ENCODE measurements at regions not wholly inside any gene's neighbourhood (a gene's known extent, or its start where the extent isn't known, plus 50 kb on each side); places are given as distances from the start of the nearest gene placed in this dataset.

GRCh38 chr2:6072276-6072675, 380.1 kb downstream of the SOX11 start:
- ChIA-PET POLR2A (no interaction called here), CTCF (no interaction called here)
- DNase-seq (ENCODE audit: unreplicated experiment), result no peak
- no peak for TF ChIP-seq CTCF (IDR thresholded peaks at IDR 0.05; ENCODE audit: unreplicated experiment)
- Mint-ChIP-seq H3K36me3 (ENCODE audit: insufficient read depth, unreplicated experiment) (no peaks in the 10 kb centered on the region), H3K27me3 (ENCODE audit: insufficient read depth, unreplicated experiment) (no peaks in the 10 kb centered on the region), H3K27ac (ENCODE audit: low read depth, unreplicated experiment) (no peak overlapping the region), H3K4me3 (ENCODE audit: unreplicated experiment) (no peak overlapping the region), H3K9me3 (ENCODE audit: unreplicated experiment) (no peaks in the 10 kb centered on the region), H3K4me1 (ENCODE audit: insufficient read depth, unreplicated experiment) (no peaks in the 10 kb centered on the region)
- intact Hi-C loops (cut with micrococcal nuclease), result no loop called here
- no TSS peak for BruUV-seq (replicated peaks)

DNA sequence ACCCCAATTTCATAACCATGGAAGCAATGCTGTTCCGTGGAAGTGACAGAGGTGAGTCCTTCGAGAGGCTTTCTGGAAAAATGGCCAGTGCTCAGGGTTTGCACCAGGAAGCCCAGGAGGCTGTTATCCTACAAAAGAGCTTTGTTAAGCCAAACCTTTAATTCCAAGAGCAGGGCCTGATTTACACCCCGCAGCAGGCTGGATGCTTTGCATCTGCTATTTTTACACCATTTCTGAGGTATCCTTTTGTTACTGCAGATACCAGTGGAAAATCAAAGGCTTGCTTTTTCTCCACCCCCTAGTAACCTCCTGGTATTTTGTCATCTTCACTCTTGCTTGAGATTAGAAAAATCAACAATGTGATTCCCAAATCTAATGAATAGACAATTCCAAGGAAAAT, 380.6 kb downstream of the SOX11 start:
- POLR2A ChIA-PET, result no interaction called here
- Mint-ChIP-seq H3K27ac (ENCODE audit: low read depth, unreplicated experiment) (no peak overlapping the region), H3K9me3 (ENCODE audit: unreplicated experiment) (no peaks in the 10 kb centered on the region), H3K4me1 (ENCODE audit: insufficient read depth, unreplicated experiment) (peaks cover 3% of the 10 kb centered on the region), H3K36me3 (ENCODE audit: insufficient read depth, unreplicated experiment) (no peaks in the 10 kb centered on the region), H3K27me3 (ENCODE audit: insufficient read depth, unreplicated experiment) (no peaks in the 10 kb centered on the region), H3K4me3 (ENCODE audit: unreplicated experiment) (no peak overlapping the region)
- CTCF ChIA-PET, result no interaction called here
- intact Hi-C loops (cut with micrococcal nuclease), result no loop called here
- no peak for TF ChIP-seq CTCF (IDR thresholded peaks at IDR 0.05; ENCODE audit: unreplicated experiment)
- no TSS peak for BruUV-seq (replicated peaks)
- DNase-seq (ENCODE audit: unreplicated experiment), result no peak

- no peak overlapping the region for H3K4me3 Mint-ChIP-seq (ENCODE audit: unreplicated experiment)
Measured at GRCh38 chr2:6073191-6074088, 381.3 kb downstream of the SOX11 start.

More at GRCh38 chr2:6073191-6074088, 381.3 kb downstream of the SOX11 start:
- CTCF ChIA-PET, result no interaction called here
- no peaks in the 10 kb centered on the region for H3K27me3 Mint-ChIP-seq (ENCODE audit: insufficient read depth, unreplicated experiment)
- POLR2A ChIA-PET, result interaction anchor here (0.5 kb wide), 1 partner anchor 25 kb away, joined by 3 read pairs; no protein-coding TSS in a partner anchor
- intact Hi-C loops (cut with micrococcal nuclease), result no loop called here
- no peaks in the 10 kb centered on the region for H3K36me3 Mint-ChIP-seq (ENCODE audit: insufficient read depth, unreplicated experiment)
- TF ChIP-seq CTCF (IDR thresholded peaks at IDR 0.05; ENCODE audit: unreplicated experiment), result no peak
- no peak for DNase-seq (ENCODE audit: unreplicated experiment)
- BruUV-seq (replicated peaks), result no TSS peak
- no peak overlapping the region for H3K27ac Mint-ChIP-seq (ENCODE audit: low read depth, unreplicated experiment)
- peaks cover 10% of the 10 kb centered on the region for H3K4me1 Mint-ChIP-seq (ENCODE audit: insufficient read depth, unreplicated experiment)
- H3K9me3 Mint-ChIP-seq (ENCODE audit: unreplicated experiment), result no peaks in the 10 kb centered on the region

Data from MCF 10A (cell line).